ENCODE measurements at regions not wholly inside any gene's neighbourhood (a gene's known extent, or its start where the extent isn't known, plus 50 kb on each side); places are given as distances from the start of the nearest gene placed in this dataset.

GRCh38 chr20:56839222-56839621, 210.1 kb downstream of the TFAP2C start:
- Mint-ChIP-seq H3K4me1 (peaks cover 10 to 25% of the 10 kb centered on the region in 2 experiments), H3K36me3 (ENCODE audit: insufficient read depth in 1 of 3, low read depth in 3 of 3) (no peaks in the 10 kb centered on the region), H3K9me3 (no peaks in the 10 kb centered on the region), H3K27ac (no peak overlapping the region), H3K27me3 (ENCODE audit: low read depth) (peaks cover 32% of the 10 kb centered on the region), H3K4me3 (no peak overlapping the region)
- Histone ChIP-seq H2AFZ (ENCODE audit: low read length) (no peak overlapping the region), H3K79me1 (ENCODE audit: insufficient read depth, low read depth, low read length, poor library complexity, severe bottlenecking) (no peaks in the 10 kb centered on the region), H3K4ac (ENCODE audit: low read depth, low read length) (no peak overlapping the region), H3K4me2 (ENCODE audit: insufficient read depth, insufficient read length, low read length) (no peak overlapping the region), H3K23ac (ENCODE audit: insufficient read length, low read depth, low read length) (no peak overlapping the region), H3K14ac (ENCODE audit: insufficient read depth, low read length) (no peak overlapping the region), H3K18ac (ENCODE audit: insufficient read length, low read depth, low read length) (no peak overlapping the region), H4K20me1 (ENCODE audit: control insufficient read depth, insufficient read depth, insufficient read length) (no peaks in the 10 kb centered on the region), H3K9me3 (ENCODE audit: control insufficient read depth, low read depth, low read length) (no peaks in the 10 kb centered on the region), H3K9ac (ENCODE audit: extremely low read depth, insufficient read length, low read length) (no peak overlapping the region), H3T11ph (ENCODE audit: low read length) (no peak overlapping the region), H3K27ac (ENCODE audit: insufficient read length, low read depth, low read length) (no peak overlapping the region), H2BK120ac (ENCODE audit: low read depth, low read length, poor library complexity, severe bottlenecking) (no peak overlapping the region), H3K4me1 (ENCODE audit: insufficient read depth, low read length) (no peaks in the 10 kb centered on the region), H4K5ac (ENCODE audit: insufficient read length, low read depth, low read length) (no peak overlapping the region), H2BK5ac (ENCODE audit: insufficient read length, low read length) (no peak overlapping the region), H3K79me2 (ENCODE audit: insufficient read depth, low read length) (no peaks in the 10 kb centered on the region), H2BK20ac (ENCODE audit: low read depth, low read length, poor library complexity, severe bottlenecking) (no peak overlapping the region), H4K8ac (replicated peaks; ENCODE audit: insufficient read length, low read depth, low read length) (no peak overlapping the region), H4K91ac (ENCODE audit: insufficient read length, low read depth, low read length) (no peak overlapping the region), H3K23me2 (ENCODE audit: insufficient read length, low read depth, low read length, poor library complexity, severe bottlenecking) (no peaks in the 10 kb centered on the region), H3K27me3 (ENCODE audit: insufficient read depth, low read length) (no peaks in the 10 kb centered on the region), H2BK12ac (ENCODE audit: insufficient read length, low read depth, low read length) (no peak overlapping the region), H2AK5ac (ENCODE audit: insufficient read length, low read length) (no peak overlapping the region), H2BK15ac (ENCODE audit: low read depth, low read length) (no peak overlapping the region), H3K56ac (ENCODE audit: insufficient read length, low read depth, low read length) (no peak overlapping the region)
- 100% methylated on average over 2 of the region's 2 CpGs for WGBS (ENCODE audit: extremely low coverage, insufficient read length, low lambda C conversion rate)
- no peak for TF ChIP-seq CTCF (conservative IDR thresholded peaks at IDR 0.05)
- no peak for DNase-seq
